GM12874 (cell line): ENCODE measurements at regions not wholly inside any gene's neighbourhood (a gene's known extent, or its start where the extent isn't known, plus 50 kb on each side); places are given as distances from the start of the nearest gene placed in this dataset.
A peak's percentile ranks its signal among the peaks of the same experiment; 100 is the strongest.

Source experiments
- CTCF ChIP-seq: IDR thresholded peaks from 2 replicates; pipeline ENCODE4 v1.5.1; 2011; ENCODE audit warnings: low read depth, mild to moderate bottlenecking, control low read depth, low read length, moderate library complexity; ENCODE audit not compliant: insufficient read depth

GRCh38 chr12:102543494-102544485, 63.4 kb upstream of the IGF1 start:
- TF ChIP-seq CTCF = peak; percentile 51

GRCh38 chr12:102542816-102543440, 62.6 kb upstream of the IGF1 start:
- TF ChIP-seq CTCF = no peak

GRCh38 chr12:102540815-102541385, 60.5 kb upstream of the IGF1 start:
- no peak for TF ChIP-seq CTCF

GRCh38 chr12:102539651-102540553, 59.5 kb upstream of the IGF1 start:
- TF ChIP-seq CTCF = no peak

- TF ChIP-seq CTCF = no peak
Measured at GRCh38 chr12:102535306-102535705, 54.9 kb upstream of the IGF1 start.

GRCh38 chr12:102534899-102535298, 54.5 kb upstream of the IGF1 start:
- TF ChIP-seq CTCF = no peak
